Neuronal stem cell (in vitro differentiated cells): ENCODE measurements at regions not wholly inside any gene's neighbourhood (a gene's known extent, or its start where the extent isn't known, plus 50 kb on each side); places are given as distances from the start of the nearest gene placed in this dataset.

Experiments used
- DNase-seq: peaks from one replicate; pipeline ENCODE4 v3.0.0-alpha.2; 2013; ENCODE audit warnings: low spot score
- H2AFZ ChIP-seq: one replicate; pipeline ENCODE4 v1.6.1; 2013; ENCODE audit warnings: mild to moderate bottlenecking, low read length, inconsistent platforms
- H2AK5ac ChIP-seq: 2 replicates; pipeline ENCODE4 v1.6.1; 2013; ENCODE audit warnings: low read depth, mild to moderate bottlenecking, inconsistent platforms, low read length, moderate library complexity, mixed read lengths
- H2BK120ac ChIP-seq: 2 replicates; pipeline ENCODE4 v1.6.1; 2013; ENCODE audit warnings: low read depth, mild to moderate bottlenecking, inconsistent platforms, low read length, moderate library complexity, mixed read lengths
- H2BK12ac ChIP-seq: one replicate; pipeline ENCODE4 v1.6.1; 2013; ENCODE audit warnings: low read length, inconsistent platforms
- H2BK15ac ChIP-seq: 2 replicates; pipeline ENCODE4 v1.6.1; 2013; ENCODE audit warnings: mild to moderate bottlenecking, low read length, inconsistent platforms, mixed read lengths
- H2BK5ac ChIP-seq: one replicate; pipeline ENCODE4 v1.6.1; 2013; ENCODE audit warnings: inconsistent platforms, mild to moderate bottlenecking, low read length, moderate library complexity
- H3K14ac ChIP-seq: one replicate; pipeline ENCODE4 v1.6.1; 2013; ENCODE audit warnings: low read length, inconsistent platforms
- H3K18ac ChIP-seq: 2 replicates; pipeline ENCODE4 v1.6.1; 2013; ENCODE audit warnings: low read length, inconsistent platforms
- H3K23ac ChIP-seq: 2 replicates; pipeline ENCODE4 v1.6.1; 2013; ENCODE audit warnings: low read depth, mild to moderate bottlenecking, mixed read lengths, low read length, inconsistent platforms; ENCODE audit not compliant: poor library complexity
- H3K27ac ChIP-seq: replicated peaks from 3 replicates; pipeline ENCODE4 v1.5.1; 2013; ENCODE audit warnings: low read length, inconsistent platforms
- H3K27me3 ChIP-seq, 3 experiments: 2 replicates each; pipeline ENCODE4 v1.6.1; 2013; ENCODE audit warnings: low read length in 3 of 3, mild to moderate bottlenecking in 2 of 3, inconsistent platforms in 1 of 3, low read depth in 1 of 3, mixed read lengths in 1 of 3, moderate library complexity in 1 of 3; ENCODE audit not compliant: control insufficient read depth in 3 of 3, insufficient read depth in 3 of 3
- H3K36me3 ChIP-seq, 2 donors: replicated peaks in 1 of 2; 2 replicates each; pipeline ENCODE4 v1.6.1; 2013; ENCODE audit warnings: low read length in 2 of 2; ENCODE audit not compliant: control insufficient read depth in 2 of 2, insufficient read depth in 2 of 2
- H3K4ac ChIP-seq: 2 replicates; pipeline ENCODE4 v1.6.1; 2013; ENCODE audit warnings: inconsistent platforms, mild to moderate bottlenecking, low read length, moderate library complexity
- H3K4me1 ChIP-seq, 2 donors: 1 replicate in 1 of 2; 2 replicates in 1 of 2; pipeline ENCODE4 v1.6.1; 2013; ENCODE audit warnings: low read length in 2 of 2, low read depth in 1 of 2; ENCODE audit not compliant: control insufficient read depth in 2 of 2, insufficient read depth in 1 of 2
- H3K4me2 ChIP-seq: one replicate; pipeline ENCODE4 v1.6.1; 2013; ENCODE audit warnings: mild to moderate bottlenecking, low read length, inconsistent platforms; ENCODE audit not compliant: insufficient read depth, poor library complexity, severe bottlenecking
- H3K4me3 ChIP-seq, 2 donors: 2 replicates each; pipeline ENCODE4 v1.5.1; 2013; ENCODE audit warnings: low read length in 2 of 2, mild to moderate bottlenecking in 2 of 2, inconsistent platforms in 1 of 2, moderate library complexity in 1 of 2
- H3K79me1 ChIP-seq: one replicate; pipeline ENCODE4 v1.6.1; 2013; ENCODE audit warnings: low read depth, mild to moderate bottlenecking, inconsistent platforms, low read length, moderate library complexity
- H3K9ac ChIP-seq: one replicate; pipeline ENCODE4 v1.6.1; 2013; ENCODE audit warnings: mild to moderate bottlenecking, low read depth, low read length, inconsistent platforms; ENCODE audit not compliant: poor library complexity
- H3K9me3 ChIP-seq, 2 donors: replicated peaks in 1 of 2; 2 replicates each; pipeline versions ENCODE3 to v1.6.1; 2013; ENCODE audit warnings: low read length in 2 of 2, mild to moderate bottlenecking in 2 of 2, inconsistent platforms in 1 of 2, low read depth in 1 of 2, mixed read lengths in 1 of 2, moderate library complexity in 1 of 2; ENCODE audit not compliant: control insufficient read depth in 2 of 2, insufficient read depth in 1 of 2
- H4K8ac ChIP-seq: one replicate; pipeline ENCODE4 v1.6.1; 2013; ENCODE audit warnings: low read depth, mild to moderate bottlenecking, inconsistent platforms, low read length, moderate library complexity
- H4K91ac ChIP-seq: one replicate; pipeline ENCODE4 v1.6.1; 2013; ENCODE audit warnings: low read length, low read depth, mild to moderate bottlenecking, inconsistent platforms; ENCODE audit not compliant: poor library complexity
- WGBS, 2 donors: extraction: QIAGEN DNeasy Blood & Tissue Kit; methylation state at CpG; one replicate each; pipeline ENCODE4 v1.1.7; 2013; ENCODE audit warnings: missing lambda C conversion rate in 2 of 2, mixed read lengths in 1 of 2; ENCODE audit not compliant: insufficient read length in 2 of 2, insufficient replicate concordance in 1 of 2; ENCODE audit errors: extremely low coverage in 2 of 2; 5-methylcytosine and 5-hydroxymethylcytosine counted together

- Histone ChIP-seq H3K27ac (no peak overlapping the region), H4K8ac (no peak overlapping the region), H2AFZ (no peak overlapping the region), H3K4ac (no peak overlapping the region), H2BK120ac (no peak overlapping the region), H3K4me2 (no peak overlapping the region), H3K27me3 (no peaks in the 10 kb centered on the region), H2BK12ac (no peak overlapping the region), H2BK15ac (no peak overlapping the region), H3K9ac (no peak overlapping the region), H4K91ac (no peak overlapping the region), H3K4me1 (peaks cover 0 to 3% of the 10 kb centered on the region in 2 donors), H3K14ac (no peak overlapping the region), H3K18ac (no peak overlapping the region), H3K4me3 (no peak overlapping the region), H3K79me1 (no peaks in the 10 kb centered on the region), H3K23ac (no peak overlapping the region), H3K36me3 (no peaks in the 10 kb centered on the region), H2AK5ac (no peak overlapping the region), H3K9me3 (no peaks in the 10 kb centered on the region), H2BK5ac (no peak overlapping the region)
- DNase-seq: no peak
- no CpG with 5 or more reads among the region's 7 CpGs for WGBS, 2 donors
Observed at GRCh38 chr7:148521271-148521670, 69.3 kb upstream of the C7orf33 start.

GRCh38 chr7:148523550-148523949 is 67.0 kb upstream of the C7orf33 start:
- H2BK15ac ChIP-seq: no peak overlapping the region
- WGBS, 2 donors: no CpG with 5 or more reads among the region's 4 CpGs

GRCh38 chr7:148524479-148525224 is 65.9 kb upstream of the C7orf33 start:
- DNase-seq: no peak
- no peak overlapping the region for H3K9ac ChIP-seq
- H3K4me1 ChIP-seq: peaks cover 0 to 3% of the 10 kb centered on the region in 2 donors
- H3K79me1 ChIP-seq: no peaks in the 10 kb centered on the region
- H2AFZ ChIP-seq: no peak overlapping the region
- no peaks in the 10 kb centered on the region for H3K27me3 ChIP-seq
- H3K9me3 ChIP-seq: no peaks in the 10 kb centered on the region
- H2BK5ac ChIP-seq: no peak overlapping the region
- H2BK15ac ChIP-seq: no peak overlapping the region
- no peak overlapping the region for H3K27ac ChIP-seq
- H2BK120ac ChIP-seq: no peak overlapping the region
- H3K4me3 ChIP-seq: no peak overlapping the region
- H3K23ac ChIP-seq: no peak overlapping the region
- no peak overlapping the region for H3K4me2 ChIP-seq
- no peak overlapping the region for H3K18ac ChIP-seq
- no peak overlapping the region for H4K8ac ChIP-seq
- no peak overlapping the region for H2AK5ac ChIP-seq
- H4K91ac ChIP-seq: no peak overlapping the region
- no peak overlapping the region for H3K14ac ChIP-seq
- H2BK12ac ChIP-seq: no peak overlapping the region
- no CpG with 5 or more reads among the region's 7 CpGs for WGBS, 2 donors
- H3K36me3 ChIP-seq: no peaks in the 10 kb centered on the region
- H3K4ac ChIP-seq: no peak overlapping the region

More at GRCh38 chr7:148523550-148523949, 67.0 kb upstream of the C7orf33 start:
- Histone ChIP-seq H3K36me3 (no peaks in the 10 kb centered on the region), H3K23ac (no peak overlapping the region), H4K8ac (no peak overlapping the region), H3K4me1 (peaks cover 0 to 3% of the 10 kb centered on the region in 2 donors), H3K4ac (no peak overlapping the region), H3K9me3 (no peaks in the 10 kb centered on the region), H3K14ac (no peak overlapping the region), H3K9ac (no peak overlapping the region), H3K4me2 (no peak overlapping the region), H2AK5ac (no peak overlapping the region), H3K18ac (no peak overlapping the region), H3K27me3 (no peaks in the 10 kb centered on the region), H3K79me1 (no peaks in the 10 kb centered on the region), H2BK5ac (no peak overlapping the region), H3K27ac (no peak overlapping the region), H2BK12ac (no peak overlapping the region), H2BK120ac (no peak overlapping the region), H3K4me3 (no peak overlapping the region), H4K91ac (no peak overlapping the region), H2AFZ (no peak overlapping the region)
- DNase-seq: no peak

GRCh38 chr7:148527717-148528168 is 62.8 kb upstream of the C7orf33 start:
- H3K9me3 ChIP-seq: no peaks in the 10 kb centered on the region
- no peak overlapping the region for H2AK5ac ChIP-seq
- H3K23ac ChIP-seq: no peak overlapping the region
- no peak overlapping the region for H2BK12ac ChIP-seq
- no CpG with 5 or more reads among the region's 6 CpGs for WGBS, 2 donors
- no peak overlapping the region for H2BK5ac ChIP-seq
- H3K4me1 ChIP-seq: peaks cover 0 to 3% of the 10 kb centered on the region in 2 donors
- no peak overlapping the region for H2BK120ac ChIP-seq
- no peak overlapping the region for H2BK15ac ChIP-seq
- no peaks in the 10 kb centered on the region for H3K27me3 ChIP-seq
- H3K27ac ChIP-seq: no peak overlapping the region
- H3K36me3 ChIP-seq: no peaks in the 10 kb centered on the region
- H3K9ac ChIP-seq: no peak overlapping the region
- no peak overlapping the region for H3K4me3 ChIP-seq
- H4K91ac ChIP-seq: no peak overlapping the region
- H3K4me2 ChIP-seq: no peak overlapping the region
- no peak overlapping the region for H4K8ac ChIP-seq
- peak; percentile 27 for DNase-seq
- no peaks in the 10 kb centered on the region for H3K79me1 ChIP-seq
- H2AFZ ChIP-seq: no peak overlapping the region
- no peak overlapping the region for H3K18ac ChIP-seq
- H3K14ac ChIP-seq: no peak overlapping the region
- H3K4ac ChIP-seq: no peak overlapping the region
